ENCODE measurements at regions not wholly inside any gene's neighbourhood (a gene's known extent, or its start where the extent isn't known, plus 50 kb on each side); places are given as distances from the start of the nearest gene placed in this dataset.

DNA sequence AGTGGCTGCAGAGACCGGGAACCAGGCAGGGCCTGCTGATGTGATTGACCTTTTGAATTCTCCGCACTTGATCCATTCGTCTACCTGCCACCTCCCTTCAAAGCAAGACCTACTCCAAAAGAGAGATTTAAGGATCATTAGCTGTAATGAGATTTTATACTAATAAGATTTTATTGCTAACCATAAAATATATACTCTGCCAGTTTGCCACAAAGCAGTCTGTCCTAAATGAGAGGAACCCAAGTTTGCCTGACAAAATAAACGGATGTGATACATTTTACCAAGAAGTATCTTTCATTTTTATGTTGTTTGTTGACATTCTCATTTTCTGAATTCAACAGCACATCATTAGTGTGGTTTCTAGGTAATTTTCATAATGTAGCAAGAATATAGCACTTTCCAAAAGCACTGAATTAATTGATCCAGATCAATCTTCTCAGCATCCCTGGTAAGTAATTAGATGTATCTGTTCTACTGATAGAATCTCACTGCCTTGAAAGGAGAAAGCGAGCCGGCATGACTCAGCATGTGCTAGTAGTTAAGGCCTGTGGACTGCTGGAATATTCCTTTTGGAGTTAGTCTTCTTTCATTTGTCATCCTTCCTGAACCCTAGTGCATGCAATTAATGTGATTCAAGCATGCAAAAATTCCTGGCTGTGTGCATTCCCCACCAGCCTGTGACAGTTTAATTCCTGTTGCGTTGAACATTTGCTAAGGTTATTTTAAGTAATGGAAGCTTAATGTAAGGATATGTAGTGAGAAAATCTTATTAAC, 128.5 kb downstream of the ARL6IP6 start:
- POLR2A ChIA-PET: no interaction called here

DNA sequence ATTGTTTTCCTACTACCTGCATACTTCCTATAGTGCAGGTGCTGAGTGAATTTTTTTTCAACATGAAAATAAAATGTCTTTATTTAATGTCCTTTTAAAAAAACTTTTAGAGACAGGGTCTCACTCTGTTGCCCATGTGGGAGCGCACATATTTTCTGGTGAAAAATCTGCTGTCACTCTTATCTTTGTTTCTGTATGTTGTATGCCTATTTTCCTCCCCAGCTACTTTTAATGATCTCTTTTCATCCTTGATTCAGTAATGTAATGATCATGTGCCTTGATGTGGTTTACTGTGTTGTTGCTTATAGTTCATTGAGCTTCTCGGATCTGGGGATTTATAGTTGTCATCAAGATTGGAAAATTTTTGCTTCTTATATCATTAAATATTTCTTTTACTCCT, 117.3 kb downstream of the ARL6IP6 start:
- H3K27ac ChIP-seq (ENCODE audit: low read depth in 2 of 2, low read length in 1 of 2): no peak overlapping the region
- no peak overlapping the region for H3K4me2 ChIP-seq
- no peaks in the 10 kb centered on the region; the same call in 1 of the 2 replicates for H3K27me3 ChIP-seq (ENCODE audit: insufficient read depth)
- no peaks in the 10 kb centered on the region for H3K9me3 ChIP-seq
- no peaks in the 10 kb centered on the region for H3K9me2 ChIP-seq
- H3K4me3 ChIP-seq (ENCODE audit: low read depth in 2 of 2, low read length in 1 of 2): no peak overlapping the region
- no peak overlapping the region for H3K9ac ChIP-seq
- no peaks in the 10 kb centered on the region for H3K4me1 ChIP-seq (ENCODE audit: control insufficient read depth in 1 of 2, insufficient read depth in 2 of 2, low read depth in 1 of 2, low read length in 1 of 2)
- ChIA-PET POLR2A (no interaction called here), CTCF (no interaction called here)
- no peak for DNase-seq
- TF ChIP-seq RAD21 (IDR thresholded peaks at IDR 0.05; ENCODE audit: low read length) (no peak), SMC3 (IDR thresholded peaks at IDR 0.05; ENCODE audit: low read depth, low read length) (no peak)
- TF ChIP-seq, protein P1, sequence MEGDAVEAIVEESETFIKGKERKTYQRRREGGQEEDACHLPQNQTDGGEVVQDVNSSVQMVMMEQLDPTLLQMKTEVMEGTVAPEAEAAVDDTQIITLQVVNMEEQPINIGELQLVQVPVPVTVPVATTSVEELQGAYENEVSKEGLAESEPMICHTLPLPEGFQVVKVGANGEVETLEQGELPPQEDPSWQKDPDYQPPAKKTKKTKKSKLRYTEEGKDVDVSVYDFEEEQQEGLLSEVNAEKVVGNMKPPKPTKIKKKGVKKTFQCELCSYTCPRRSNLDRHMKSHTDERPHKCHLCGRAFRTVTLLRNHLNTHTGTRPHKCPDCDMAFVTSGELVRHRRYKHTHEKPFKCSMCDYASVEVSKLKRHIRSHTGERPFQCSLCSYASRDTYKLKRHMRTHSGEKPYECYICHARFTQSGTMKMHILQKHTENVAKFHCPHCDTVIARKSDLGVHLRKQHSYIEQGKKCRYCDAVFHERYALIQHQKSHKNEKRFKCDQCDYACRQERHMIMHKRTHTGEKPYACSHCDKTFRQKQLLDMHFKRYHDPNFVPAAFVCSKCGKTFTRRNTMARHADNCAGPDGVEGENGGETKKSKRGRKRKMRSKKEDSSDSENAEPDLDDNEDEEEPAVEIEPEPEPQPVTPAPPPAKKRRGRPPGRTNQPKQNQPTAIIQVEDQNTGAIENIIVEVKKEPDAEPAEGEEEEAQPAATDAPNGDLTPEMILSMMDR (IDR thresholded peaks at IDR 0.05): no peak
- 31% methylated on average over 2 of the region's 2 CpGs for WGBS (ENCODE audit: low lambda C conversion rate)
- no peaks in the 10 kb centered on the region for H3F3A ChIP-seq (replicated peaks; ENCODE audit: insufficient read depth)
- no peaks in the 10 kb centered on the region for H3K79me2 ChIP-seq (ENCODE audit: insufficient read depth)
- H4K20me1 ChIP-seq (ENCODE audit: insufficient read depth): no peaks in the 10 kb centered on the region
- H3K36me3 ChIP-seq (replicated peaks in 1 of 2; ENCODE audit: control insufficient read depth in 1 of 2, insufficient read depth in 2 of 2, low read length in 1 of 2): no peaks in the 10 kb centered on the region
- no peak overlapping the region for H2AFZ ChIP-seq (ENCODE audit: low read depth)

More for the DNA sequence above, 128.5 kb downstream of the ARL6IP6 start:
- H3K4me3 ChIP-seq (ENCODE audit: low read depth in 2 of 2, low read length in 1 of 2): no peak overlapping the region
- no peaks in the 10 kb centered on the region for H3K36me3 ChIP-seq (replicated peaks in 1 of 2; ENCODE audit: control insufficient read depth in 1 of 2, insufficient read depth in 2 of 2, low read length in 1 of 2)
- H3K79me2 ChIP-seq (ENCODE audit: insufficient read depth): no peaks in the 10 kb centered on the region
- H3K27ac ChIP-seq (ENCODE audit: low read depth in 2 of 2, low read length in 1 of 2): peak overlapping the region in 1 of 2 experiments; percentile 38; a peak in 3 of 4 replicates
- no peaks in the 10 kb centered on the region for H3K27me3 ChIP-seq (ENCODE audit: insufficient read depth)
- no peaks in the 10 kb centered on the region for H3K4me1 ChIP-seq (ENCODE audit: control insufficient read depth in 1 of 2, insufficient read depth in 2 of 2, low read depth in 1 of 2, low read length in 1 of 2)
- H3K4me2 ChIP-seq: no peak overlapping the region
- H3K9me2 ChIP-seq: no peaks in the 10 kb centered on the region
- no peak overlapping the region for H3K9ac ChIP-seq
- no peaks in the 10 kb centered on the region for H3K9me3 ChIP-seq
- peak; percentile 3 for DNase-seq
- H3F3A ChIP-seq (replicated peaks; ENCODE audit: insufficient read depth): peaks cover 5% of the 10 kb centered on the region
- H4K20me1 ChIP-seq (ENCODE audit: insufficient read depth): no peaks in the 10 kb centered on the region
- no peak overlapping the region for H2AFZ ChIP-seq (ENCODE audit: low read depth)
- CTCF ChIA-PET: interaction anchor here (1.5 kb wide), 1 partner anchor 14 kb away, joined by 3 read pairs; no protein-coding TSS in a partner anchor
- 59% methylated on average over 7 of the region's 7 CpGs for WGBS (ENCODE audit: low lambda C conversion rate)
- no peak for TF ChIP-seq GATA2 (CRISPR knock-in tag; IDR thresholded peaks at IDR 0.05)
- peak; percentile 12 to 32; a peak in 1 of 4 replicates for TF ChIP-seq EP300 (IDR thresholded peaks at IDR 0.05; ENCODE audit: borderline replicate concordance in 1 of 2, low read depth in 1 of 2, low read length in 1 of 2)
- no peak for TF ChIP-seq GABPA (IDR thresholded peaks at IDR 0.05; ENCODE audit: low read depth)
- TF ChIP-seq JUND (IDR thresholded peaks at IDR 0.05): 0 out of 2 replicates have a peak, but pooled peaks have one; percentile 25
- TF ChIP-seq FOSL2 (IDR thresholded peaks at IDR 0.05; ENCODE audit: borderline replicate concordance, low read depth): peak; percentile 20; the same call in 1 of the 2 replicates
- TF ChIP-seq, protein P2, sequence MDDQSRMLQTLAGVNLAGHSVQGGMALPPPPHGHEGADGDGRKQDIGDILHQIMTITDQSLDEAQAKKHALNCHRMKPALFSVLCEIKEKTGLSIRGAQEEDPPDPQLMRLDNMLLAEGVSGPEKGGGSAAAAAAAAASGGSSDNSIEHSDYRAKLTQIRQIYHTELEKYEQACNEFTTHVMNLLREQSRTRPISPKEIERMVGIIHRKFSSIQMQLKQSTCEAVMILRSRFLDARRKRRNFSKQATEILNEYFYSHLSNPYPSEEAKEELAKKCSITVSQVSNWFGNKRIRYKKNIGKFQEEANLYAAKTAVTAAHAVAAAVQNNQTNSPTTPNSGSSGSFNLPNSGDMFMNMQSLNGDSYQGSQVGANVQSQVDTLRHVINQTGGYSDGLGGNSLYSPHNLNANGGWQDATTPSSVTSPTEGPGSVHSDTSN (IDR thresholded peaks at IDR 0.05): peak; percentile 48; the same call in 1 of the 2 replicates
- TF ChIP-seq TCF12 (IDR thresholded peaks at IDR 0.05): peak; percentile 15; the same call in 1 of the 2 replicates
- 0 out of 2 replicates have a peak, but pooled peaks have one; percentile 19 for TF ChIP-seq TEAD4 (IDR thresholded peaks at IDR 0.05; ENCODE audit: borderline replicate concordance, insufficient read depth)
- TF ChIP-seq, protein P3, sequence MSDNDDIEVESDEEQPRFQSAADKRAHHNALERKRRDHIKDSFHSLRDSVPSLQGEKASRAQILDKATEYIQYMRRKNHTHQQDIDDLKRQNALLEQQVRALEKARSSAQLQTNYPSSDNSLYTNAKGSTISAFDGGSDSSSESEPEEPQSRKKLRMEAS (IDR thresholded peaks at IDR 0.05; ENCODE audit: low read depth): peak; percentile 88
